Esophagus mucosa (tissue), 1 donor: ENCODE measurements at regions not wholly inside any gene's neighbourhood (a gene's known extent, or its start where the extent isn't known, plus 50 kb on each side); places are given as distances from the start of the nearest gene placed in this dataset.
A peak's percentile ranks its signal among the peaks of the same experiment; 100 is the strongest.

Experiments
- ATAC-seq: fragments of 200-7000 bp; cut with Tn5 transposase; one replicate; pipeline ENCODE4 v1.9.1; 2020
- donor health status: DM: yes; HTN: yes; CAD: no.

GRCh38 chr9:81245254-81245956, 443.9 kb downstream of the TLE1 start:
- ATAC-seq, result no peak

- ATAC-seq, result no peak
These were observed 444.7 kb downstream of the TLE1 start for GRCh38 chr9:81244631-81245030.

- ATAC-seq, result no peak
These were observed 446.5 kb downstream of the TLE1 start for GRCh38 chr9:81242866-81243265.

- ATAC-seq, result no peak
These were observed 450.0 kb downstream of the TLE1 start for GRCh38 chr9:81239388-81239787.

- no peak for ATAC-seq
These were observed 451.6 kb downstream of the TLE1 start for GRCh38 chr9:81237565-81238231.

- no peak for ATAC-seq
These were observed 454.3 kb downstream of the TLE1 start for GRCh38 chr9:81234924-81235610.

GRCh38 chr9:81231011-81231410, 458.3 kb downstream of the TLE1 start:
- ATAC-seq, result no peak

GRCh38 chr9:81227507-81228245, 461.7 kb downstream of the TLE1 start:
- no peak for ATAC-seq

GRCh38 chr9:81225596-81225995, 463.8 kb downstream of the TLE1 start:
- ATAC-seq, result no peak

- no peak for ATAC-seq
These were observed 464.9 kb downstream of the TLE1 start for GRCh38 chr9:81224166-81225081.

GRCh38 chr9:81214975-81215374, 474.4 kb downstream of the TLE1 start:
- no peak for ATAC-seq

- no peak for ATAC-seq
These were observed 475.9 kb downstream of the TLE1 start for GRCh38 chr9:81213456-81213855.

- ATAC-seq, result no peak
These were observed 477.6 kb downstream of the TLE1 start for GRCh38 chr9:81211741-81212140.

GRCh38 chr9:81207651-81208050, 481.7 kb downstream of the TLE1 start:
- peak; percentile 75 for ATAC-seq

- ATAC-seq, result no peak
These were observed 487.1 kb downstream of the TLE1 start for GRCh38 chr9:81202292-81202691.

GRCh38 chr9:81195206-81195605, 494.1 kb downstream of the TLE1 start:
- ATAC-seq, result no peak

- ATAC-seq, result no peak
These were observed 495.7 kb downstream of the TLE1 start for GRCh38 chr9:81193362-81194339.

- ATAC-seq, result no peak
These were observed 498.1 kb downstream of the TLE1 start for GRCh38 chr9:81191222-81191621.

- ATAC-seq, result no peak
These were observed 498.7 kb downstream of the TLE1 start for GRCh38 chr9:81190659-81191058.

GRCh38 chr9:81183761-81184160, 505.6 kb downstream of the TLE1 start:
- ATAC-seq, result no peak

- ATAC-seq, result no peak
These were observed 506.9 kb downstream of the TLE1 start for GRCh38 chr9:81182431-81182830.
